SU-DHL-6 (cell line): ENCODE measurements at regions not wholly inside any gene's neighbourhood (a gene's known extent, or its start where the extent isn't known, plus 50 kb on each side); places are given as distances from the start of the nearest gene placed in this dataset.

Experiments used
- H2AFZ ChIP-seq: fragments of 200-600 bp; sonication (generic); 2 replicates; pipeline ENCODE4 v1.6.1; 2014; ENCODE audit warnings: low read depth, mild to moderate bottlenecking, moderate library complexity, mixed read lengths, antibody characterized with exemption, low read length; ENCODE audit not compliant: severe bottlenecking
- H3F3A ChIP-seq: fragments of 200-600 bp; shearing (Covaris generic); 2 replicates; pipeline ENCODE4 v1.6.0; 2016; ENCODE audit warnings: antibody characterized with exemption, mild to moderate bottlenecking; ENCODE audit not compliant: insufficient read depth
- H3K27ac ChIP-seq: fragments of 200-600 bp; sonication (generic); 2 replicates; pipeline ENCODE4 v1.5.1; 2016; ENCODE audit warnings: low read depth, mild to moderate bottlenecking, low read length, moderate library complexity, mixed read lengths
- H3K27me3 ChIP-seq: fragments of 200-600 bp; sonication (generic), shearing (Covaris generic); 2 replicates; pipeline ENCODE4 v1.6.0; 2014; ENCODE audit warnings: mild to moderate bottlenecking, low read length
- H3K36me3 ChIP-seq: fragments of 200-600 bp; sonication (generic); 2 replicates; pipeline ENCODE4 v1.6.1; 2014; ENCODE audit warnings: mild to moderate bottlenecking, low read length, mixed read lengths
- H3K4me2 ChIP-seq: fragments of 300-600, 200-600 bp; shearing (Covaris generic), sonication (generic); 2 replicates; pipeline ENCODE4 v1.6.0; 2014; ENCODE audit warnings: low read length, low read depth, mild to moderate bottlenecking; ENCODE audit not compliant: poor library complexity, severe bottlenecking
- H3K4me3 ChIP-seq: fragments of 200-600 bp; sonication (generic); 2 replicates; pipeline ENCODE4 v1.5.1; 2014; ENCODE audit warnings: antibody characterized with exemption, low read length, mild to moderate bottlenecking, mixed read lengths; ENCODE audit not compliant: insufficient read depth, poor library complexity, severe bottlenecking
- H3K79me2 ChIP-seq: fragments of 200-600 bp; sonication (generic); 2 replicates; pipeline ENCODE4 v1.6.1; 2014; ENCODE audit warnings: mild to moderate bottlenecking, low read length, moderate library complexity; ENCODE audit not compliant: insufficient read depth
- H3K9ac ChIP-seq: fragments of 200-600 bp; sonication (generic); 2 replicates; pipeline ENCODE4 v1.7.0; 2014; ENCODE audit warnings: mild to moderate bottlenecking, low read length
- H3K9me2 ChIP-seq: fragments of 200-600 bp; sonication (generic); replicated peaks from 2 replicates; pipeline ENCODE4 v1.6.1; 2014; ENCODE audit warnings: low read length; ENCODE audit not compliant: insufficient read depth
- H3K9me3 ChIP-seq: fragments of 200-600 bp; sonication (generic); 2 replicates; pipeline ENCODE4 v1.6.1; 2014; ENCODE audit warnings: low read length, mixed read lengths; ENCODE audit not compliant: insufficient read depth
- H4K20me1 ChIP-seq: fragments of 200-600 bp; sonication (generic); 2 replicates; pipeline ENCODE4 v1.6.1; 2014; ENCODE audit warnings: low read depth, mild to moderate bottlenecking, antibody characterized with exemption, low read length, moderate library complexity, mixed read lengths
- CTCF ChIP-seq: fragments of 200-600 bp; sonication (generic); IDR thresholded peaks from one replicate; pipeline ENCODE4 v1.5.1; 2017; ENCODE audit warnings: antibody characterized with exemption, mild to moderate bottlenecking, low read length, moderate library complexity; ENCODE audit not compliant: insufficient read depth, poor library complexity, severe bottlenecking
- EZH2phosphoT487 ChIP-seq: fragments of 200-600 bp; sonication (generic), shearing (Covaris generic); conservative IDR thresholded peaks from 2 replicates; pipeline ENCODE4 v1.6.1; 2018; ENCODE audit warnings: mild to moderate bottlenecking, antibody characterized with exemption, low read length, moderate library complexity, mixed read lengths

GRCh38 chr12:5247144-5247543, 184.8 kb upstream of the NTF3 start:
- TF ChIP-seq EZH2phosphoT487 (no peak), CTCF (no peak)
- Histone ChIP-seq H3K9ac (no peak overlapping the region), H3F3A (no peaks in the 10 kb centered on the region), H2AFZ (no peak overlapping the region), H3K4me3 (no peak overlapping the region), H4K20me1 (no peaks in the 10 kb centered on the region), H3K9me3 (no peaks in the 10 kb centered on the region), H3K27ac (no peak overlapping the region), H3K79me2 (no peaks in the 10 kb centered on the region), H3K9me2 (no peaks in the 10 kb centered on the region), H3K4me2 (no peak overlapping the region), H3K36me3 (no peaks in the 10 kb centered on the region), H3K27me3 (no peaks in the 10 kb centered on the region)

- Histone ChIP-seq H2AFZ (no peak overlapping the region), H3F3A (no peaks in the 10 kb centered on the region), H3K9me2 (no peaks in the 10 kb centered on the region), H3K36me3 (no peaks in the 10 kb centered on the region), H3K79me2 (no peaks in the 10 kb centered on the region), H3K9me3 (no peaks in the 10 kb centered on the region), H4K20me1 (no peaks in the 10 kb centered on the region), H3K27ac (no peak overlapping the region), H3K27me3 (no peaks in the 10 kb centered on the region), H3K4me2 (no peak overlapping the region), H3K9ac (no peak overlapping the region), H3K4me3 (no peak overlapping the region)
- TF ChIP-seq EZH2phosphoT487 (no peak), CTCF (no peak)
These were observed 183.7 kb upstream of the NTF3 start for GRCh38 chr12:5248230-5248629.

- TF ChIP-seq CTCF (no peak), EZH2phosphoT487 (no peak)
- Histone ChIP-seq H3K27me3 (no peaks in the 10 kb centered on the region), H2AFZ (no peak overlapping the region), H3K9me2 (no peaks in the 10 kb centered on the region), H3K4me3 (no peak overlapping the region), H4K20me1 (no peaks in the 10 kb centered on the region), H3K9ac (no peak overlapping the region), H3K79me2 (no peaks in the 10 kb centered on the region), H3F3A (no peaks in the 10 kb centered on the region), H3K36me3 (no peaks in the 10 kb centered on the region), H3K9me3 (no peaks in the 10 kb centered on the region), H3K27ac (no peak overlapping the region), H3K4me2 (no peak overlapping the region)
These were observed 182.8 kb upstream of the NTF3 start for GRCh38 chr12:5248999-5249526.

GRCh38 chr12:5251092-5251491, 180.8 kb upstream of the NTF3 start:
- H3F3A ChIP-seq: no peaks in the 10 kb centered on the region
- H3K27me3 ChIP-seq: no peaks in the 10 kb centered on the region
- H2AFZ ChIP-seq: no peak overlapping the region
- TF ChIP-seq EZH2phosphoT487 (no peak), CTCF (no peak)
- no peaks in the 10 kb centered on the region for H4K20me1 ChIP-seq
- H3K9me3 ChIP-seq: no peaks in the 10 kb centered on the region
- no peaks in the 10 kb centered on the region for H3K36me3 ChIP-seq
- H3K4me3 ChIP-seq: no peak overlapping the region
- no peak overlapping the region for H3K9ac ChIP-seq
- H3K79me2 ChIP-seq: no peaks in the 10 kb centered on the region
- no peaks in the 10 kb centered on the region for H3K9me2 ChIP-seq
- H3K4me2 ChIP-seq: no peak overlapping the region
- no peak overlapping the region for H3K27ac ChIP-seq
